ENCODE measurements at regions not wholly inside any gene's neighbourhood (a gene's known extent, or its start where the extent isn't known, plus 50 kb on each side); places are given as distances from the start of the nearest gene placed in this dataset.
"Not testable (repeated sequence)": the region's sequence is repeated elsewhere in the genome, so short reads cannot be mapped to it uniquely, and the experiment has no call there.

DNA sequence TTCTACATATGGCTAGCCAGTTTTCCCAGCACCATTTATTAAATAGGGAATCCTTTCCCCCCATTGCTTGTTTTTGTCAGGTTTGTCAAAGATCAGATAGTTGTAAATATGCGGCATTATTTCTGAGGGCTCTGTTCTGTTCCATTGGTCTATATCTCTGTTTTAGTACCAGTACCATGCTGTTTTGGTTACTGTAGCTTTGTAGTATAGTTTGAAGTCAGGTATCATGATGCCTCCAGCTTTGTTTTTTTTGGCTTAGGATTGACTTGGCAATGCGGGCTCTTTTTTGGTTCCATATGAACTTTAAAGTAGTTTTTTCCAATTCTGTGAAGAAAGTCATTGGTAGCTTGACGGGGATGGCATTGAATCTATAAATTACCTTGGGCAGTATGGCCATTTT lies 60.0 kb upstream of the GPC3 start:
- not testable (repeated sequence) for DNase-seq (ENCODE audit: low read depth); H3K4me3 ChIP-seq (ENCODE audit: low read depth, low read length)

DNA sequence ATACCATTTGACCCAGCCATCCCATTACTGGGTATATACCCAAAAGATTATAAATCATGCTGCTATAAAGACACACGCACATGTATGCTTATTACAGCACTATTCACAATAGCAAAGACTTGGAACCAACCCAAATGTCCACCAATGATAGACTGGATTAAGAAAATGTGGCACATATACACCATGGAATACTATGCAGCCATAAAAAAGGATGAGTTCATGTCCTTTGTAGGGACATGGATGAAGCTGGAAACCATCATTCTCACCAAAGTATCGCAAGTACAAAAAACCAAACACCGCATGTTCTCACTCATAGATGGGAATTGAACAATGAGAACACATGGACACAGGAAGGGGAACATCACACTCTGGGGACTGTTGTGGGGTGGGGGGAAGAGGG lies 81.7 kb upstream of the GPC3 start:
- H3K4me3 ChIP-seq (ENCODE audit: low read depth, low read length); DNase-seq (ENCODE audit: low read depth): not testable (repeated sequence)

DNA sequence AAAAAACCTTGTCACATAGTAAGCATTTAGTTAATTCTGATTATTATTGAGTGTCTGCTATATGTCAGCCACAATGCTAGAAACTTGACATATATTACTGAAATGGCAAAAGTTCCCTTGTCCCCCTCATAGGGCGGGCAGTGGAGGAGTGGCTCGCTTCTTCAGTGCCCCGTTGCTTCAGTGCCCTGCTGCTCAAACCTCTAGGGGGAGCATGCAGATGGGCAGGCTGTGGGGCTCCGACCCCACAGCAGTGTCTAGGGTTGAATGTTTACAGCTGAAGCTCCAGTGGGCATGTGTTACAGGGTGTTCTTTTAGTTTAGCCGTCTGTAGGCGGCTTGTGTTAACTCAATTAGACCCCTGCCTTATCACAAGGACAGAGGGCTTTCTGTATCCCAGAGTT lies 86.5 kb upstream of the GPC3 start:
- not testable (repeated sequence) for DNase-seq (ENCODE audit: low read depth)

DNA sequence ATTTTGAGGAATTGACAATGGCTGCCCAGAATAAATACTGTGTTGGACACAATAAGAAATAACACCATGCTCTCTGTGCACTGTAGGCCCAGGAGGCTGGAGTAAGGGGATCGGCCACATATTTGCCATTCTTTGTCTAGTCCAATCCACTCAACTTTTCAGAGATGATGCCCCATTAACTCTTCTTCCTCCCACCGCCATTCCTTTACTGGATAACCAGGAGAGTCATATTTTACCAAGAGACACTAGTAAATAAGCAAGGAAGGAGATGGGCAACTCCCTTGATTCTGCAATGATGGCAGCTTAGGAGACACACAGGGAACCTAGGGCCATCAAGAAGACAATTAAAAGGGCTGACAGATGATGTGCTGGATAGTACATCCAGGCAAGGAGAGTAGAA lies 87.9 kb upstream of the GPC3 start:
- no peak overlapping the region for H3K4me3 ChIP-seq (ENCODE audit: low read depth, low read length)
- DNase-seq (ENCODE audit: low read depth): no peak
- TF ChIP-seq, protein P1, sequence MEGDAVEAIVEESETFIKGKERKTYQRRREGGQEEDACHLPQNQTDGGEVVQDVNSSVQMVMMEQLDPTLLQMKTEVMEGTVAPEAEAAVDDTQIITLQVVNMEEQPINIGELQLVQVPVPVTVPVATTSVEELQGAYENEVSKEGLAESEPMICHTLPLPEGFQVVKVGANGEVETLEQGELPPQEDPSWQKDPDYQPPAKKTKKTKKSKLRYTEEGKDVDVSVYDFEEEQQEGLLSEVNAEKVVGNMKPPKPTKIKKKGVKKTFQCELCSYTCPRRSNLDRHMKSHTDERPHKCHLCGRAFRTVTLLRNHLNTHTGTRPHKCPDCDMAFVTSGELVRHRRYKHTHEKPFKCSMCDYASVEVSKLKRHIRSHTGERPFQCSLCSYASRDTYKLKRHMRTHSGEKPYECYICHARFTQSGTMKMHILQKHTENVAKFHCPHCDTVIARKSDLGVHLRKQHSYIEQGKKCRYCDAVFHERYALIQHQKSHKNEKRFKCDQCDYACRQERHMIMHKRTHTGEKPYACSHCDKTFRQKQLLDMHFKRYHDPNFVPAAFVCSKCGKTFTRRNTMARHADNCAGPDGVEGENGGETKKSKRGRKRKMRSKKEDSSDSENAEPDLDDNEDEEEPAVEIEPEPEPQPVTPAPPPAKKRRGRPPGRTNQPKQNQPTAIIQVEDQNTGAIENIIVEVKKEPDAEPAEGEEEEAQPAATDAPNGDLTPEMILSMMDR (IDR thresholded peaks at IDR 0.05; ENCODE audit: low read depth, low read length, missing control alignments): no peak

More for the DNA sequence above, 86.5 kb upstream of the GPC3 start:
- not testable (repeated sequence) for H3K4me3 ChIP-seq (ENCODE audit: low read depth, low read length)

DNA sequence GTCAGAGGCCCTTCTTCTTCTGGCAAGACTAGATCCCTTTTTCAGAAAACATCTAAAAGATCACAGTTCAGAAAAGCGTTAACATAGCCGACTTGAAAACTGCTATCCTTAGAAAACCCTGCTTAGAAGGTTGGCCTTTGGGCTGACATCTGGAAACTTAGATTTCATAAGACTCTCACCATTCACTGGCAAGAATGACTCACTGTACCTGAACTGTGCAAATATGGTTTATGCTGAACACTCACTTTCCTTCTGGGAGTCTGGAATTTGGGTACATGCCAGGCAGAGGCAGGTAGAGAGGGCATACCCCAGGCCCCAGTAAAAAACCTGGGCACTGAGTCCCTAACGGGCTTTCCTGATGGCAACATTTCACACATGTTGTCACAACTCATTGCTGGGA lies 88.8 kb upstream of the GPC3 start:
- no peak overlapping the region for H3K4me3 ChIP-seq (ENCODE audit: low read depth, low read length)
- TF ChIP-seq, protein P1 (IDR thresholded peaks at IDR 0.05; ENCODE audit: low read depth, low read length, missing control alignments): no peak
- DNase-seq (ENCODE audit: low read depth): no peak

DNA sequence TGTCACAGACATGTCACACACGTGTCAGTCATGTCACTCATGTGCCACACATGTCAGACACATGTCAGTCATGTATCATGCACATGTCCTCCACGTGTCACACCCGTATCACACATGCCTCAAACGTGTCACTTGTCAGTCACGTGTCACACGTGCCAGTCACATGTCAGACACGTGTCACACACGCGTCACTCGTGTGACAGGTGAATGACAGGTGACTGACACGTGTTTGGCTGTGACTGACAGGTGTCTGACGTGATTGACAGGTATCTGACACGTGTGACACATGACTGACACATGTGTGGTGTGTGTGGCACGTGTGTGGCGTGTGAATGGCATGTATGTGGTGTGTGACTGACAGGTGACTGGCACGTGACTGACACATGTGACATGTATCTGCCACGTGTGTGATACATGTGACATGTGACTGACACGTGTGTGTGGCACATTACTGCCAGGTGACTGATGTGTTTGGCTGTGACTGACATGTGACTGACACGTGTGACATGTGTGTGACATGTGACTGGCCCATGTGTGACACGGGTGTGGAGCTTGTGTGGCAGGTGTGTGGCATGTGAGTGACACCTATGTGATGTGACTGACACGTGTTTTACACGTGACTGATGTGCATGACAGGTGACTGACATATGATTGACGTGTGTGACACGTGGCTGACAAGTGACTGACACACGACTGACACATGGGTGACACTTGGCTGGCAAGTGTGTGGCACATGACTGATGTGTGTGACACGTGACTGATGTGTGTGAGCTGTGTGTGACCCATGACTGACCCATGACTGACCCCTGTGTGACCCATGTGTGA lies 90.7 kb upstream of the GPC3 start:
- H3K4me3 ChIP-seq (ENCODE audit: low read depth, low read length): no peak overlapping the region
- no peak for DNase-seq (ENCODE audit: low read depth)
- TF ChIP-seq, protein P1 (IDR thresholded peaks at IDR 0.05; ENCODE audit: low read depth, low read length, missing control alignments): no peak

DNA sequence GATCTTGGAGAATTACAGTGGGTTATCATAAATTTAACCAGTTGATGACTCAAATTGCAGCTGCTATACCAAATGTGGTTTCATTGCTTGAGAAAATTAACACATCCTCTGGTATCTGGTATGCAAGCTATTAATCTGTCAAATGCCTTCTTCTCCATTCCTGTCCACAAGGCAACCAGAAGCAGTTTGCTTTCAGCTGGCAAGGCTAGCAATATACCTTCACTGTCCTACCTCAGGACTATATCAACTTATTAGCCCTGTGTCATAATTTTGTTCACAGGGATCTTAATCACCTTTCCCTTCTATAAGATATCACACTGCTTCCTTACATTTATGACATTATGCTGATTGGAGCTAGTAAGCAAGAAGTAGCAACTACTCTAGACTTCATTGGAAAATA lies 110.0 kb upstream of the GPC3 start:
- no peak overlapping the region for H3K4me3 ChIP-seq (ENCODE audit: low read depth, low read length)
- DNase-seq (ENCODE audit: low read depth): no peak
- TF ChIP-seq, protein P1 (IDR thresholded peaks at IDR 0.05; ENCODE audit: low read depth, low read length, missing control alignments): no peak

DNA sequence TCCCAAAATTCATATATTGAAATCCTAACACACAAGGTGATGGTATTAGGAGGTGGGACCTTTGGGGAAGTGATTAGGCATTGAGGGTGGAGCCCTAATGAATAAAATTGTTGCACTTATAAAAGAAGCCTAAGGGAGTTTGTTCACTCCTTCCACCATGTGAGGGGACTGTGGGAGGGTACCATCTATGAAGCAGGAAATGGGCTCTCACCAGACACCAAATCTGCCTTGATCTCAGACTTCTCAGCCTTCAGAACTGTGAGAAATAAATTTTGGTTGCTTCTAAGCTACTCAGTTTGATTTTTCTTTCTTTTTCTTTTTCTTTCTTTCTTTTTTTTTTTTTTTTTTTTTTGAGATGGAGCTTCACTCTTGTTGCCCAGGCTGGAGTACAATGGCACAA lies 116.2 kb upstream of the GPC3 start:
- TF ChIP-seq, protein P1 (IDR thresholded peaks at IDR 0.05; ENCODE audit: low read depth, low read length, missing control alignments): no peak
- DNase-seq (ENCODE audit: low read depth): no peak
- H3K4me3 ChIP-seq (ENCODE audit: low read depth, low read length): no peak overlapping the region

All from GM12864 (cell line).